Suprapubic skin (tissue), 4 donors: ENCODE measurements at regions not wholly inside any gene's neighbourhood (a gene's known extent, or its start where the extent isn't known, plus 50 kb on each side); places are given as distances from the start of the nearest gene placed in this dataset.
"Not testable (repeated sequence)": the region's sequence is repeated elsewhere in the genome, so short reads cannot be mapped to it uniquely, and the experiment has no call there.

Experiments
- DNase-seq, 2 donors: peaks; one replicate each; pipeline ENCODE4 v3.0.0-alpha.2; 2019; ENCODE audit warnings: low spot score in 2 of 2
- H3K27ac ChIP-seq: fragments of 200-600 bp; sonication (generic); one replicate; pipeline ENCODE4 v1.5.1; 2019
- H3K27me3 ChIP-seq: fragments of 200-600 bp; sonication (generic); one replicate; pipeline ENCODE4 v1.5.1; 2019
- H3K36me3 ChIP-seq: fragments of 200-600 bp; sonication (generic); one replicate; pipeline ENCODE4 v1.5.1; 2019
- H3K4me1 ChIP-seq: fragments of 200-600 bp; sonication (generic); one replicate; pipeline ENCODE4 v1.5.1; 2019
- H3K4me3 ChIP-seq: fragments of 200-600 bp; sonication (generic); one replicate; pipeline ENCODE4 v1.5.1; 2019; ENCODE audit warnings: mild to moderate bottlenecking
- H3K9me3 ChIP-seq: fragments of 200-600 bp; sonication (generic); one replicate; pipeline ENCODE4 v1.5.1; 2019
- CTCF ChIP-seq, 2 donors: fragments of 200-600 bp in 1 of 2; fragments of 450-650 bp in 1 of 2; sonication (generic) in 1 of 2; IDR thresholded peaks; one replicate each; pipeline ENCODE4 v1.5.1; 2016 to 2019; ENCODE audit warnings: antibody characterized with exemption in 2 of 2, mild to moderate bottlenecking in 1 of 2, moderate library complexity in 1 of 2
- EP300 ChIP-seq: sonication (generic); formaldehyde crosslinking; IDR thresholded peaks from one replicate; pipeline ENCODE4 v1.6.1; 2017; ENCODE audit warnings: antibody characterized with exemption
- POLR2A ChIP-seq, 2 donors: fragments of 450-650 bp; IDR thresholded peaks; one replicate each; pipeline ENCODE4 v1.6.1; 2017; ENCODE audit warnings: antibody characterized with exemption in 2 of 2, mild to moderate bottlenecking in 2 of 2, moderate library complexity in 2 of 2
- POLR2AphosphoS5 ChIP-seq, 3 donors: sonication (generic); formaldehyde crosslinking; IDR thresholded peaks; one replicate each; pipeline ENCODE4 v1.6.1; 2017; ENCODE audit warnings: antibody characterized with exemption in 3 of 3
- WGBS: methylation state at CpG from one replicate; pipeline ENCODE4 v1.1.5; 2018; 5-methylcytosine and 5-hydroxymethylcytosine counted together

GRCh38 chr2:188028739-188029138, 262.9 kb upstream of the GULP1 start:
- DNase-seq = no peak
- Histone ChIP-seq H3K4me3 (no peak overlapping the region), H3K4me1 (no peaks in the 10 kb centered on the region), H3K9me3 (no peaks in the 10 kb centered on the region), H3K27me3 (no peaks in the 10 kb centered on the region), H3K27ac (no peak overlapping the region), H3K36me3 (no peaks in the 10 kb centered on the region)
- TF ChIP-seq POLR2AphosphoS5 (IDR thresholded peaks at IDR 0.05) (no peak), EP300 (no peak), CTCF (IDR thresholded peaks at IDR 0.05) (no peak), POLR2A (IDR thresholded peaks at IDR 0.05) (no peak)
- WGBS = 38% methylated on average over 4 of the region's 4 CpGs

GRCh38 chr2:188032306-188032705, 259.4 kb upstream of the GULP1 start:
- no peak overlapping the region for H3K27ac ChIP-seq
- no peak overlapping the region for H3K4me3 ChIP-seq
- H3K9me3 ChIP-seq = no peaks in the 10 kb centered on the region
- TF ChIP-seq POLR2A (IDR thresholded peaks at IDR 0.05) (no peak), EP300 (no peak), CTCF (IDR thresholded peaks at IDR 0.05) (no peak), POLR2AphosphoS5 (IDR thresholded peaks at IDR 0.05) (no peak)
- 57% methylated on average over 3 of the region's 3 CpGs for whole genome bisulfite sequencing
- no peaks in the 10 kb centered on the region for H3K36me3 ChIP-seq
- H3K4me1 ChIP-seq = no peaks in the 10 kb centered on the region
- H3K27me3 ChIP-seq = no peaks in the 10 kb centered on the region
- DNase-seq = no peak

- Histone ChIP-seq H3K4me1 (no peaks in the 10 kb centered on the region), H3K4me3 (no peak overlapping the region), H3K27me3 (no peaks in the 10 kb centered on the region), H3K27ac (no peak overlapping the region), H3K9me3 (no peaks in the 10 kb centered on the region), H3K36me3 (no peaks in the 10 kb centered on the region)
- TF ChIP-seq EP300 = no peak
- TF ChIP-seq POLR2AphosphoS5 (IDR thresholded peaks at IDR 0.05) = no peak
- TF ChIP-seq POLR2A (IDR thresholded peaks at IDR 0.05) = no peak
- no peak for TF ChIP-seq CTCF (IDR thresholded peaks at IDR 0.05)
- DNase-seq = no peak
- WGBS = 62% methylated on average over 3 of the region's 3 CpGs
These were observed 258.9 kb upstream of the GULP1 start for GRCh38 chr2:188032786-188033185.

- H3K36me3 ChIP-seq, H3K4me3 ChIP-seq, DNase-seq, H3K4me1 ChIP-seq, H3K27me3 ChIP-seq, H3K9me3 ChIP-seq, H3K27ac ChIP-seq: not testable (repeated sequence)
- 29% methylated on average over 1 of the region's 1 CpG for WGBS
These were observed 258.4 kb upstream of the GULP1 start for GRCh38 chr2:188033240-188033639.

GRCh38 chr2:188034102-188034501, 257.6 kb upstream of the GULP1 start:
- not testable (repeated sequence) for H3K9me3 ChIP-seq, H3K27ac ChIP-seq, H3K4me3 ChIP-seq, DNase-seq, H3K27me3 ChIP-seq, H3K36me3 ChIP-seq, H3K4me1 ChIP-seq
- 70% methylated on average over 10 of the region's 10 CpGs for WGBS

GRCh38 chr2:188035377-188035776, 256.3 kb upstream of the GULP1 start:
- H3K36me3 ChIP-seq, H3K4me1 ChIP-seq, H3K4me3 ChIP-seq, H3K27ac ChIP-seq, H3K27me3 ChIP-seq, H3K9me3 ChIP-seq, DNase-seq: not testable (repeated sequence)
- 85% methylated on average over 9 of the region's 9 CpGs for WGBS

GRCh38 chr2:188036786-188037185, 254.9 kb upstream of the GULP1 start:
- H3K9me3 ChIP-seq, H3K36me3 ChIP-seq, H3K27ac ChIP-seq, H3K27me3 ChIP-seq, DNase-seq, H3K4me1 ChIP-seq, H3K4me3 ChIP-seq: not testable (repeated sequence)
- WGBS = 84% methylated on average over 5 of the region's 5 CpGs
